Esophagus squamous epithelium (tissue), 4 donors: ENCODE measurements at regions not wholly inside any gene's neighbourhood (a gene's known extent, or its start where the extent isn't known, plus 50 kb on each side); places are given as distances from the start of the nearest gene placed in this dataset.

Source experiments
- CTCF ChIP-seq, 6 experiments: fragments of 450-650 bp in 4 of 6; fragments of 200-600 bp in 2 of 6; sonication (generic) in 2 of 6; IDR thresholded peaks; one replicate each; pipeline ENCODE4 v1.5.1; 2016 to 2019; ENCODE audit warnings: antibody characterized with exemption in 6 of 6, mild to moderate bottlenecking in 4 of 6, moderate library complexity in 4 of 6
- POLR2A ChIP-seq, 4 donors: fragments of 450-650 bp; IDR thresholded peaks; one replicate each; pipeline ENCODE4 v1.6.1; 2017; ENCODE audit warnings: antibody characterized with exemption in 4 of 4, mild to moderate bottlenecking in 4 of 4, moderate library complexity in 3 of 4

GRCh38 chr7:84393786-84394185 lies 199.2 kb upstream of the SEMA3A start:
- TF ChIP-seq POLR2A (IDR thresholded peaks at IDR 0.05) (no peak), CTCF (IDR thresholded peaks at IDR 0.05) (no peak)
